ENCODE measurements at regions not wholly inside any gene's neighbourhood (a gene's known extent, or its start where the extent isn't known, plus 50 kb on each side); places are given as distances from the start of the nearest gene placed in this dataset.
A peak's percentile ranks its signal among the peaks of the same experiment; 100 is the strongest.

DNA sequence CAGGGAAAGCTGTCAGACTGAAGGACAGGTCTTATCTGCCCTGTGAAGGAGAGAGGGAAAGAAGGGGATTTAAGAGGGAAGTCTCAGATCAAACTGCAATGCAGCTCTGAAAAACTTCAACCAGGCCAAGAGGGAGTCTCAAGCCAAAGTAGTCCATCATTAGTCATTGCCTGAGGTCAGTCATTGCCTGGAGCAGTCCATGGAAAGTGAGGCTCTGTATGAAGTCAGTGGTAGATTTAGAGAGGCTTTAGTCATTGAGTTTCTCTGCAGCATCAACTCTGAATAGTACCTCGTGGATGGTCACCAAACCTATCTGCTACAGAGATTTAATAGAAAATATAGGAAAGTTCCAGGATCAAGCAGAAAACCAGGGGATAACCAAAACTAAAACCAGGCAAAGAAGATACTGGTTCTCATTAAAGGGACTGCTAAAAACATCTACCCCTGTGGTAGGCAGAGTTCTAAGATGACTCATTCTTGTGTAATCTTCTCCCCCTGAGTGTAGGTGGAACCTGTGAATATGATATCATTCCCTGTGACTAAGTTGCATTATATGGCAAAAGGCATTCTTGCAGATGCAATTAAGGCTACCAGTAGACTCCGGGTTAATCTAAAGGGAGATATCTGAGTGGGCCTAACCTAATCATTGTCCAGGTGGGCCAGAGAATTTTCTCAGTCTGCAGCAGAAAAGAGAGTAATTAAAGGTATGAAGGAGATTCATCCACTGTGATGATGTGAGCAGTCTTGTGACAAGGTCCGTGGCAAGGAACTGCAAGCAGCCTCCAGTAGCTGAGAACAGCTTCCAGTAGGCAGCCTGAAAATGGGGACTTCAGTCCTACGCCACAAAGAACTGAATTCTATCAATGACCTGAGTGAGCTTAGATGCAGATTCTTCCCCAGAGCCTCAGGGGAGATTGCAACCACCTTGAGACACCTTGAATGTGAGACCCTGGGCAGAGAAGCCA, 123.1 kb downstream of the GALC start:
- intact Hi-C loops (cut with DNase I), result no loop called here
- H3K9me3 ChIP-seq, result no peaks in the 10 kb centered on the region
- H3K4me3 ChIP-seq, result no peak overlapping the region
- H3K27me3 ChIP-seq, result no peaks in the 10 kb centered on the region
- no peak for DNase-seq
- TF ChIP-seq, protein P1, sequence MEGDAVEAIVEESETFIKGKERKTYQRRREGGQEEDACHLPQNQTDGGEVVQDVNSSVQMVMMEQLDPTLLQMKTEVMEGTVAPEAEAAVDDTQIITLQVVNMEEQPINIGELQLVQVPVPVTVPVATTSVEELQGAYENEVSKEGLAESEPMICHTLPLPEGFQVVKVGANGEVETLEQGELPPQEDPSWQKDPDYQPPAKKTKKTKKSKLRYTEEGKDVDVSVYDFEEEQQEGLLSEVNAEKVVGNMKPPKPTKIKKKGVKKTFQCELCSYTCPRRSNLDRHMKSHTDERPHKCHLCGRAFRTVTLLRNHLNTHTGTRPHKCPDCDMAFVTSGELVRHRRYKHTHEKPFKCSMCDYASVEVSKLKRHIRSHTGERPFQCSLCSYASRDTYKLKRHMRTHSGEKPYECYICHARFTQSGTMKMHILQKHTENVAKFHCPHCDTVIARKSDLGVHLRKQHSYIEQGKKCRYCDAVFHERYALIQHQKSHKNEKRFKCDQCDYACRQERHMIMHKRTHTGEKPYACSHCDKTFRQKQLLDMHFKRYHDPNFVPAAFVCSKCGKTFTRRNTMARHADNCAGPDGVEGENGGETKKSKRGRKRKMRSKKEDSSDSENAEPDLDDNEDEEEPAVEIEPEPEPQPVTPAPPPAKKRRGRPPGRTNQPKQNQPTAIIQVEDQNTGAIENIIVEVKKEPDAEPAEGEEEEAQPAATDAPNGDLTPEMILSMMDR (IDR thresholded peaks at IDR 0.05), result no peak
- no peak for TF ChIP-seq POLR2A (IDR thresholded peaks at IDR 0.05)
- H3K36me3 ChIP-seq, result no peaks in the 10 kb centered on the region
- no peaks in the 10 kb centered on the region for H3K4me1 ChIP-seq
- WGBS (ENCODE audit: insufficient coverage, low coverage, low lambda C conversion rate, missing lambda C conversion rate), result 52% methylated on average over 3 of the region's 4 CpGs
- peak in 1 of 4 donors; percentile 60 for ATAC-seq
- no peak overlapping the region for H3K27ac ChIP-seq

DNA sequence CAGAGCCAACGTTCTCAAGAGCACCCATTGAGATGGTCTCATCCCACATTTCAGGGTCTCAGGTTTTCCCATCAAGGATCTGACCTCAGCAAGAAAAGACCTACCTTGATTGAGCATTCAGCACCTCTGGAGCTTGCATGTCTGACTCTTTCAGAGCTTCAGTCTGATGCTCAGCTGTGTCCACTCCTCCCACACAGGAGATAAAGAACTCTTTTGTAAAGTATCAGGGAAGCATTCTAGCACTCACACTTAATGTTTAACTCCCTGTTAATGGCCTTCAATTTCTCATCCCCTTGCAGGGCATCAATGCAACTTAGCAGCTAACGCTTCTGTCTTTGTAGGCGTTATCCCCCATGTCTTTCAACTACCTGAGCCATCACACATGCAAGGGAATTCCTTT, 124.1 kb downstream of the GALC start:
- Histone ChIP-seq H3K27ac (no peak overlapping the region), H3K9me3 (no peaks in the 10 kb centered on the region), H3K36me3 (no peaks in the 10 kb centered on the region), H3K27me3 (no peaks in the 10 kb centered on the region), H3K4me3 (no peak overlapping the region), H3K4me1 (no peaks in the 10 kb centered on the region)
- ATAC-seq (no peak), DNase-seq (no peak)
- 14% methylated on average over 1 of the region's 3 CpGs for WGBS (ENCODE audit: insufficient coverage, low coverage, low lambda C conversion rate, missing lambda C conversion rate)
- TF ChIP-seq, protein P1 (IDR thresholded peaks at IDR 0.05), result no peak
- TF ChIP-seq POLR2A (IDR thresholded peaks at IDR 0.05), result no peak
- intact Hi-C loops (cut with DNase I), result no loop called here

DNA sequence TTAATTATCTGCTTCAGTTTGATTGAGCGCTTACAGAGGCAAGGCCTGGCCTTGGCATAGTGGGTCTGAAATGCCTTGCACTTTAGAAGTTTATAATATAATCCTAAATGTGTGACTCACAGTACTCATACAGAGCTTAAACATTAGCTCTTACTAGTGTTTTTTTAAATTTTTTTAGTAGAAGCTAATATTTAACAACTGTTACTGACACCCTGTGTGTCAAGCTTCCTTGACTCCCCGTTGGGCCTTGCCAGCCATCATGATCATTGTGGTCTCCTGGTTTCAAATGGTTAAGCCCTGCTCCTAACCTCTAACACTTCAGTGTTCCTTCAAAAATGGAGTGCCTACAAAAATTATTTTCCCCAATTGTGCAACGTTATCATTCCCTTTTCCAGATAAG, 126.9 kb downstream of the GALC start:
- H3K27me3 ChIP-seq, result no peaks in the 10 kb centered on the region
- H3K27ac ChIP-seq, result no peak overlapping the region
- TF ChIP-seq, protein P1 (IDR thresholded peaks at IDR 0.05), result no peak
- TF ChIP-seq POLR2A (IDR thresholded peaks at IDR 0.05), result no peak
- intact Hi-C loops (cut with DNase I), result no loop called here
- H3K9me3 ChIP-seq, result no peaks in the 10 kb centered on the region
- DNase-seq (no peak), ATAC-seq (no peak)
- no peaks in the 10 kb centered on the region for H3K36me3 ChIP-seq
- WGBS (ENCODE audit: insufficient coverage, low coverage, low lambda C conversion rate, missing lambda C conversion rate), result 74% methylated on average over 3 of the region's 3 CpGs
- no peak overlapping the region for H3K4me3 ChIP-seq
- no peaks in the 10 kb centered on the region for H3K4me1 ChIP-seq

GRCh38 chr14:87864356-87865270, 128.4 kb downstream of the GALC start:
- H3K27me3 ChIP-seq, result no peaks in the 10 kb centered on the region
- ATAC-seq (no peak), DNase-seq (no peak)
- no peak overlapping the region for H3K4me3 ChIP-seq
- intact Hi-C loops (cut with DNase I), result no loop called here
- TF ChIP-seq, protein P1 (IDR thresholded peaks at IDR 0.05), result no peak
- no peak for TF ChIP-seq POLR2A (IDR thresholded peaks at IDR 0.05)
- no peaks in the 10 kb centered on the region for H3K4me1 ChIP-seq
- H3K36me3 ChIP-seq, result no peaks in the 10 kb centered on the region
- H3K9me3 ChIP-seq, result no peaks in the 10 kb centered on the region
- 56% methylated on average over 7 of the region's 7 CpGs for WGBS (ENCODE audit: insufficient coverage, low coverage, low lambda C conversion rate, missing lambda C conversion rate)
- no peak overlapping the region for H3K27ac ChIP-seq

All from right lobe of liver (tissue), 6 donors.